Activated naive CD4-positive, alpha-beta T cell treated with Interleukin-2 at 50 U/mL for 16 hours (primary cell): ENCODE measurements at regions not wholly inside any gene's neighbourhood (a gene's known extent, or its start where the extent isn't known, plus 50 kb on each side); places are given as distances from the start of the nearest gene placed in this dataset.

ENCODE experiments used
- DNase-seq: peaks from one replicate; pipeline ENCODE4 v3.0.0-alpha.2; 2020

GRCh38 chr1:47672622-47673021 lies 234.8 kb downstream of the FOXD2 start:
- no peak for DNase-seq

GRCh38 chr1:47674189-47674588 lies 236.3 kb downstream of the FOXD2 start:
- DNase-seq = no peak

GRCh38 chr1:47675047-47675675 lies 237.3 kb downstream of the FOXD2 start:
- DNase-seq = no peak

- DNase-seq = no peak
Measured at GRCh38 chr1:47675721-47676120, 237.9 kb downstream of the FOXD2 start.

GRCh38 chr1:47676311-47677054 lies 238.6 kb downstream of the FOXD2 start:
- DNase-seq = no peak

GRCh38 chr1:47677241-47677940 lies 239.5 kb downstream of the FOXD2 start:
- no peak for DNase-seq

GRCh38 chr1:47678464-47678980 lies 240.7 kb downstream of the FOXD2 start:
- no peak for DNase-seq

GRCh38 chr1:47679301-47679791 lies 241.5 kb downstream of the FOXD2 start:
- DNase-seq = no peak

GRCh38 chr1:47679826-47680225 lies 242.0 kb downstream of the FOXD2 start:
- DNase-seq = no peak

GRCh38 chr1:47680815-47681475 lies 243.1 kb downstream of the FOXD2 start:
- no peak for DNase-seq

- no peak for DNase-seq
Measured at GRCh38 chr1:47681735-47682134, 243.9 kb downstream of the FOXD2 start.

GRCh38 chr1:47682198-47682597 lies 244.4 kb downstream of the FOXD2 start:
- no peak for DNase-seq

GRCh38 chr1:47682786-47683350 lies 245.0 kb downstream of the FOXD2 start:
- no peak for DNase-seq

- no peak for DNase-seq
Measured at GRCh38 chr1:47683401-47683800, 245.6 kb downstream of the FOXD2 start.

GRCh38 chr1:47684518-47684917 lies 246.7 kb downstream of the FOXD2 start:
- no peak for DNase-seq

GRCh38 chr1:47684964-47685762 lies 247.3 kb downstream of the FOXD2 start:
- DNase-seq = no peak

GRCh38 chr1:47685763-47686066 lies 247.9 kb downstream of the FOXD2 start:
- no peak for DNase-seq

- DNase-seq = no peak
Measured at GRCh38 chr1:47686731-47687630, 249.1 kb downstream of the FOXD2 start.

GRCh38 chr1:47687631-47688460 lies 250.0 kb downstream of the FOXD2 start:
- no peak for DNase-seq
